ENCODE measurements at regions not wholly inside any gene's neighbourhood (a gene's known extent, or its start where the extent isn't known, plus 50 kb on each side); places are given as distances from the start of the nearest gene placed in this dataset.

- FAIRE-seq (no peak), DNase-seq (no peak)
- H3K4me1 ChIP-seq (ENCODE audit: control insufficient read depth in 2 of 3, insufficient read depth in 2 of 3, low read depth in 1 of 3, low read length in 3 of 3), result no peaks in the 10 kb centered on the region
- no peak overlapping the region for H3K27ac ChIP-seq (ENCODE audit: low read depth in 2 of 2, low read length in 2 of 2)
- intact Hi-C loops (cut with DNase I), result no loop called here
- no peaks in the 10 kb centered on the region for H3K27me3 ChIP-seq (ENCODE audit: control insufficient read depth, insufficient read depth, low read length)
- no peaks in the 10 kb centered on the region for H3K9me3 ChIP-seq (ENCODE audit: control insufficient read depth in 2 of 3, insufficient read depth in 1 of 3, low read length in 3 of 3)
- no peaks in the 10 kb centered on the region for H3K36me3 ChIP-seq (ENCODE audit: control insufficient read depth in 2 of 3, insufficient read depth in 3 of 3, low read length in 3 of 3)
- H3K4me3 ChIP-seq (ENCODE audit: low read length in 3 of 3), result no peak overlapping the region
- TF ChIP-seq CTCF (IDR thresholded peaks at IDR 0.05; ENCODE audit: borderline replicate concordance, extremely low read depth, insufficient read depth), result no peak
- H3K9ac ChIP-seq (ENCODE audit: low read length in 3 of 3), result no peak overlapping the region
Observed at GRCh38 chr5:32511776-32512374, 67.3 kb upstream of the ZFR start.

- no peak for TF ChIP-seq CTCF (IDR thresholded peaks at IDR 0.05; ENCODE audit: borderline replicate concordance, extremely low read depth, insufficient read depth)
- intact Hi-C loops (cut with DNase I), result no loop called here
Observed at GRCh38 chr5:32510860-32511259, 66.3 kb upstream of the ZFR start.

GRCh38 chr5:32508806-32509805, 64.6 kb upstream of the ZFR start:
- Histone ChIP-seq H3K4me1 (ENCODE audit: control insufficient read depth in 2 of 3, insufficient read depth in 2 of 3, low read depth in 1 of 3, low read length in 3 of 3) (peaks cover 0 to 7% (median 6%) of the 10 kb centered on the region in 3 donors), H3K36me3 (ENCODE audit: control insufficient read depth in 2 of 3, insufficient read depth in 3 of 3, low read length in 3 of 3) (no peaks in the 10 kb centered on the region), H3K27ac (ENCODE audit: low read depth in 2 of 2, low read length in 2 of 2) (no peak overlapping the region), H3K9me3 (ENCODE audit: control insufficient read depth in 2 of 3, insufficient read depth in 1 of 3, low read length in 3 of 3) (no peaks in the 10 kb centered on the region), H3K27me3 (ENCODE audit: control insufficient read depth, insufficient read depth, low read length) (no peaks in the 10 kb centered on the region), H3K4me3 (ENCODE audit: low read length in 3 of 3) (no peak overlapping the region), H3K9ac (ENCODE audit: low read length in 3 of 3) (no peak overlapping the region)
- no peak for TF ChIP-seq CTCF (IDR thresholded peaks at IDR 0.05; ENCODE audit: borderline replicate concordance, extremely low read depth, insufficient read depth)
- intact Hi-C loops (cut with DNase I), result no loop called here
- no peak for DNase-seq
- FAIRE-seq, result no peak

More at GRCh38 chr5:32510860-32511259, 66.3 kb upstream of the ZFR start:
- H3K9me3 ChIP-seq (ENCODE audit: control insufficient read depth in 2 of 3, insufficient read depth in 1 of 3, low read length in 3 of 3), result no peaks in the 10 kb centered on the region
- H3K36me3 ChIP-seq (ENCODE audit: control insufficient read depth in 2 of 3, insufficient read depth in 3 of 3, low read length in 3 of 3), result no peaks in the 10 kb centered on the region
- H3K27ac ChIP-seq (ENCODE audit: low read depth in 2 of 2, low read length in 2 of 2), result no peak overlapping the region
- FAIRE-seq, result no peak
- H3K4me3 ChIP-seq (ENCODE audit: low read length in 3 of 3), result no peak overlapping the region
- H3K9ac ChIP-seq (ENCODE audit: low read length in 3 of 3), result no peak overlapping the region
- DNase-seq, result no peak
- peaks cover 0 to 2% (median 0%) of the 10 kb centered on the region in 3 donors for H3K4me1 ChIP-seq (ENCODE audit: control insufficient read depth in 2 of 3, insufficient read depth in 2 of 3, low read depth in 1 of 3, low read length in 3 of 3)
- H3K27me3 ChIP-seq (ENCODE audit: control insufficient read depth, insufficient read depth, low read length), result no peaks in the 10 kb centered on the region

Measured in kidney (tissue), 13 donors.